BE2C (cell line): ENCODE measurements at regions not wholly inside any gene's neighbourhood (a gene's known extent, or its start where the extent isn't known, plus 50 kb on each side); places are given as distances from the start of the nearest gene placed in this dataset.

Source experiments
- DNase-seq: peaks from one replicate; pipeline ENCODE4 v3.0.0-alpha.2; 2020
- H3K27me3 ChIP-seq: fragments of 250-450 bp; sonication (Bioruptor Pico); 2 replicates; pipeline ENCODE4 v1.5.1; 2020; ENCODE audit warnings: mild to moderate bottlenecking
- H3K36me3 ChIP-seq: fragments of 250-450 bp; sonication (Bioruptor Pico); 2 replicates; pipeline ENCODE4 v1.5.1; 2020; ENCODE audit warnings: mild to moderate bottlenecking
- H3K4me1 ChIP-seq: fragments of 250-450 bp; sonication (Bioruptor Pico); 2 replicates; pipeline ENCODE4 v1.5.1; 2020
- H3K4me3 ChIP-seq: 2 replicates; pipeline ENCODE4 v1.5.1; 2011; ENCODE audit warnings: low read depth, low read length
- H3K9me3 ChIP-seq: fragments of 250-450 bp; sonication (Bioruptor Pico); 2 replicates; pipeline ENCODE4 v1.5.1; 2020
- TF ChIP-seq, protein P1 (sequence below): IDR thresholded peaks from 2 replicates; pipeline ENCODE4 v1.5.1; 2012; ENCODE audit warnings: mild to moderate bottlenecking, low read depth, low read length

DNA sequence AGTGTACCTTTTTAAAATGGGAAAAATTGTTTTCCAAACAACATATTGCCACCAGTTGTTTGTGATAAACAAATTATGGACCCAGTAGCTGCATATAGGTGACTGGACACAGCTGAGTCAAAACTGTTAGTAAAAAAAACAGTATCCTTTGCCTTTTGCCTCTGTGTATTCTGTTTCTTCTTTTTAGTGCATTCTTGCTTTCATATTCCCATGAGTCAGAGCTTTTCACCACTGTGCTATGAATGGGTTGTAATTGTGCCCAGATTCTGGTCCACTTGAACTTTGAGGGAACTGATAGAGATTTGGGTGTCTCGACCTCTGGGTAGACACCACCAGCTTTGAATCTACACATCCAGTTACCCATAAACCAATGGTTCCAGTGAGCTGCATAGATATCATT lies 1441.9 kb upstream of the ZEB2 start:
- no peak overlapping the region for H3K4me3 ChIP-seq
- TF ChIP-seq, protein P1, sequence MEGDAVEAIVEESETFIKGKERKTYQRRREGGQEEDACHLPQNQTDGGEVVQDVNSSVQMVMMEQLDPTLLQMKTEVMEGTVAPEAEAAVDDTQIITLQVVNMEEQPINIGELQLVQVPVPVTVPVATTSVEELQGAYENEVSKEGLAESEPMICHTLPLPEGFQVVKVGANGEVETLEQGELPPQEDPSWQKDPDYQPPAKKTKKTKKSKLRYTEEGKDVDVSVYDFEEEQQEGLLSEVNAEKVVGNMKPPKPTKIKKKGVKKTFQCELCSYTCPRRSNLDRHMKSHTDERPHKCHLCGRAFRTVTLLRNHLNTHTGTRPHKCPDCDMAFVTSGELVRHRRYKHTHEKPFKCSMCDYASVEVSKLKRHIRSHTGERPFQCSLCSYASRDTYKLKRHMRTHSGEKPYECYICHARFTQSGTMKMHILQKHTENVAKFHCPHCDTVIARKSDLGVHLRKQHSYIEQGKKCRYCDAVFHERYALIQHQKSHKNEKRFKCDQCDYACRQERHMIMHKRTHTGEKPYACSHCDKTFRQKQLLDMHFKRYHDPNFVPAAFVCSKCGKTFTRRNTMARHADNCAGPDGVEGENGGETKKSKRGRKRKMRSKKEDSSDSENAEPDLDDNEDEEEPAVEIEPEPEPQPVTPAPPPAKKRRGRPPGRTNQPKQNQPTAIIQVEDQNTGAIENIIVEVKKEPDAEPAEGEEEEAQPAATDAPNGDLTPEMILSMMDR = no peak
- no peak for DNase-seq
- no peaks in the 10 kb centered on the region for H3K27me3 ChIP-seq
- no peaks in the 10 kb centered on the region for H3K36me3 ChIP-seq
- H3K4me1 ChIP-seq = no peaks in the 10 kb centered on the region
- H3K9me3 ChIP-seq = no peaks in the 10 kb centered on the region

DNA sequence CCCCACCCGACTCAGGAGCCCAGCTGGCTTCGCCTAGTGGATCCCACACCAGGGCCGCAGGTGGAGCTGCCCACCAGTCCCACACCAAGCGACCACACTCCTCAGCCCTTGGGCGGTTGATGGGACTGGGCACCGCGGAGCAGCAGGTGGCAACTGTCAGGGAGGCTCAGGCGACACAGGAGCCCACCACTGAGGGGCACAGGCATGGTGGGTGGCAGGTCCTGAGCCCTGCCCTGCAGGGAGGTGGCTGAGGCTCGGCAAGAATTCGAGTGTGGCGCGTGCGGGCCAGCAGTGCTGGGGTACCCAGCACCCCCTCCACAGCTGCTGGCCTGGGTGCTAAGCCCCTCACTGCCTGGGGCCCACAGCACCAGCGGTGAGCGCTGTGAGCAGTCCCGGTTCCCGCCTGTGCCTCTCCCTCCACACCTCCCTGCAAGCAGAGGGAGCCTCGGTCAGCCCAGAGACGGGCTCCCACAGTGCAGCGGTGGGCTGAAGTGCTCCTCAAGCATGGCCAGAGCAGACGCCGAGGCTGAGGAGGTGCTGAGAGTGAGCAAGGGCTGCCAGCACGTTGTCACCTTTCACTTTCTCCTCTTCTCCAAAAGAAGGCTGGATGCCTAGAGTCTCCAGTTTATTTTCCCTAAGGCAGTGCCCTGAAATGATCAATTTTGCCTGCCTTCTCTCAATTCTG lies 1440.7 kb upstream of the ZEB2 start:
- Histone ChIP-seq H3K4me1 (no peaks in the 10 kb centered on the region), H3K27me3 (no peaks in the 10 kb centered on the region), H3K36me3 (no peaks in the 10 kb centered on the region), H3K9me3 (no peaks in the 10 kb centered on the region), H3K4me3 (no peak overlapping the region)
- TF ChIP-seq, protein P1 = no peak
- DNase-seq = no peak

DNA sequence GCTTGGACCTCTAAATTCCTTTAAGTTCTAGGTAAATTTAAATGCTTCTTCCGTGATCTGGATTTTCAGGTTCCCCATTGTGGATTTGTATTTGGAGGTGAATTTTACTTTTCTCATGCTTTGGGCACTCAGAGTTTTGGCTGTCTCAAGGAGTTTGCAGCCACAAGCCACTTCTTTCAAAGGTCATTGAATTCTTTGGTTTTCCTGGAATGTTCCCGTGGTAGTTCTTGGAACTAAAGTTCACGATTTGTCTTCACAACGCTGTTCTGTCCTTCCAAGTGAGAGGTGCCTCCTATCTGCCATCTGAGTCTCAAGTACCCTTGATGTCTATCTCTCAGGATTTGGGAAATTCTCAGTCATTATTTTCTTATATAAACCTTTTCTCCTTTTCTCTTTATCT lies 1438.7 kb upstream of the ZEB2 start:
- no peaks in the 10 kb centered on the region for H3K36me3 ChIP-seq
- no peaks in the 10 kb centered on the region for H3K4me1 ChIP-seq
- H3K27me3 ChIP-seq = no peaks in the 10 kb centered on the region
- H3K9me3 ChIP-seq = no peaks in the 10 kb centered on the region
- no peak for DNase-seq
- TF ChIP-seq, protein P1 = no peak
- no peak overlapping the region for H3K4me3 ChIP-seq

DNA sequence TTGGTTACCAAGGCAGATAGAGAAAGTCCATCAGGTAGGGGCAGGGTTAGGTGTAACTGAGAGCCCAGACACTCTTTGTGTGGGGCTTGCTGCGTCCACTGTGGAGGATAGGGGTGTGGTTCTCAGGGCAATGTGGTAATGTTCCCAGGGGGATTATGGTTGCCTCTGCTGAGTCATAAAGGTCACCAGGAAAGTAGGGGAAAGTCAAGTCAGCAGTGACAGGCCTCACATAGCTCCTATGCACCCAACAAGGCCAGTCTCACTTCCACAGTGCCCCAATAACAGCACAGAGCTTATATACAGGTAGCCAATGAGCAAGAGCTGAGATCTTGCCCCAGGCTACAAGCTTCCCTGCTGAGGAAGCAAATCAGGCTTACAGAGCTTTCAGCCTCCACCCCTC lies 1438.0 kb upstream of the ZEB2 start:
- no peaks in the 10 kb centered on the region for H3K36me3 ChIP-seq
- DNase-seq = no peak
- no peaks in the 10 kb centered on the region for H3K4me1 ChIP-seq
- no peaks in the 10 kb centered on the region for H3K9me3 ChIP-seq
- no peak overlapping the region for H3K4me3 ChIP-seq
- TF ChIP-seq, protein P1 = no peak
- no peaks in the 10 kb centered on the region for H3K27me3 ChIP-seq

DNA sequence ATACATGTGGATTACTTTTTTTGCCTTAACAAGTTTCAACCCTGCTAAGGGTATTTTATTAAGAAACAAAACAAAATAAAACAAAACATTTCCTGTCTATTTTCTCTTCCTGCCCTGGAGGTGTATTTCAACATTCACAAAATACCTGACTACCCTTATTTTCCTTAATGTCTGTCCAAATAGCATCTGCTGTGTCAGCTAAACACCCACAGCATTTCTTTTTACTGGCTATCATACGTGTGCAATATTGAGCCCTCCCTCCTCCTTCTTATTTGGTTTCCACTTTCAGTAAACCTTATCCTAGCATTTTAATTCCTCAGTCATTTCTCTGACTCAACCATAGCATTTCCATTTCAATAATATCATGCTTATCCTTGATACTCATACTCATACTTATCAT lies 1420.0 kb upstream of the ZEB2 start:
- H3K36me3 ChIP-seq = no peaks in the 10 kb centered on the region
- no peak for DNase-seq
- TF ChIP-seq, protein P1 = no peak
- H3K27me3 ChIP-seq = no peaks in the 10 kb centered on the region
- no peak overlapping the region for H3K4me3 ChIP-seq
- H3K4me1 ChIP-seq = no peaks in the 10 kb centered on the region
- no peaks in the 10 kb centered on the region for H3K9me3 ChIP-seq

DNA sequence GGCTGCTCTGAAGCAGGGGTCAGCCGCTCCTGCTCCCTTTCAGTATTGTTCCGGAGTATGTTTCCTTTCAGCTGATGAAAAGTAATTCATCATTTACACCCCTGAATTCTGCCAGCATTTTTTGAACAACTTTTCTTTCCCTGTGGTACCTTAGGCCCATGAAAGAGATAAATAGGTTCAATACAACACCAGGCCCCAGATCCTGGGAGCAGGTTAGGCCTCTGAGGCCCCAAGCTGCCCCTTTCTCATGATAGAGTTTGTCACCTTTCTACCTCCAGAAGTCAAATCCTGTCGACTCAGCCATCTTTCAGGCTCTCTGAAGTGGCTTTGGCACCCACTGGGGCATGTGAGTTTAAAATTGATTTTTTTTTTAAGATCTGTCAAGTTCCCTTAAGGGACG lies 1415.1 kb upstream of the ZEB2 start:
- H3K9me3 ChIP-seq = no peaks in the 10 kb centered on the region
- no peaks in the 10 kb centered on the region for H3K36me3 ChIP-seq
- TF ChIP-seq, protein P1 = no peak
- no peaks in the 10 kb centered on the region for H3K27me3 ChIP-seq
- no peak overlapping the region for H3K4me3 ChIP-seq
- H3K4me1 ChIP-seq = no peaks in the 10 kb centered on the region
- DNase-seq = no peak
